A673 (cell line): ENCODE measurements at regions not wholly inside any gene's neighbourhood (a gene's known extent, or its start where the extent isn't known, plus 50 kb on each side); places are given as distances from the start of the nearest gene placed in this dataset.

Source experiments
- BruUV-seq: library from RNA; stranded (reverse); fragments of 400-500 nt; replicated peaks from 2 replicates; lab custom pipeline; 2021; lab: Mats Ljungman, UMichigan
- CTCF ChIA-PET: fragments of 300-600 bp; sonication (Branson Sonifier 250); formaldehyde crosslinking; loops from one replicate; lab custom pipeline; 2022; ENCODE audit warnings: antibody characterized with exemption; lab: Charles Lee
- POLR2A ChIA-PET: fragments of 300-600 bp; sonication (Branson Sonifier 250); formaldehyde crosslinking; loops from one replicate; lab custom pipeline; 2022; ENCODE audit warnings: antibody characterized with exemption; ENCODE audit not compliant: low non-redundant PET; lab: Charles Lee
- DNase-seq: peaks from one replicate; pipeline ENCODE4 v3.0.0-alpha.2; 2015; ENCODE audit warnings: low spot score
- H3K27ac ChIP-seq: fragments of 200-600 bp; sonication (generic); 2 replicates; pipeline ENCODE4 v1.5.1; 2016; ENCODE audit warnings: mixed run types, low read depth, mild to moderate bottlenecking, mixed read lengths, antibody characterized with exemption, low read length; ENCODE audit not compliant: poor library complexity, severe bottlenecking
- H3K27me3 ChIP-seq: fragments of 200-600 bp; sonication (generic); replicated peaks from 2 replicates; pipeline ENCODE4 v1.6.1; 2017; ENCODE audit warnings: mixed run types, low read depth, mild to moderate bottlenecking, mixed read lengths, antibody characterized with exemption, low read length; ENCODE audit not compliant: insufficient read depth, poor library complexity
- H3K36me3 ChIP-seq: fragments of 200-600 bp; sonication (generic); 2 replicates; pipeline ENCODE4 v1.6.1; 2016; ENCODE audit warnings: mixed run types, mild to moderate bottlenecking, mixed read lengths, antibody characterized with exemption, low read length; ENCODE audit not compliant: insufficient read depth, poor library complexity, severe bottlenecking
- H3K4me1 ChIP-seq: fragments of 200-600 bp; sonication (generic); 2 replicates; pipeline ENCODE4 v1.6.1; 2017; ENCODE audit warnings: mixed run types, mild to moderate bottlenecking, mixed read lengths, antibody characterized with exemption, low read length; ENCODE audit not compliant: insufficient read depth, poor library complexity, severe bottlenecking
- H3K4me3 ChIP-seq: fragments of 200-600 bp; sonication (generic); 2 replicates; pipeline ENCODE4 v1.5.1; 2016; ENCODE audit warnings: low read depth, mixed run types, mild to moderate bottlenecking, mixed read lengths, low read length; ENCODE audit not compliant: poor library complexity, severe bottlenecking
- H3K9me3 ChIP-seq: fragments of 200-600 bp; sonication (generic); 2 replicates; pipeline ENCODE4 v1.6.1; 2016; ENCODE audit warnings: mixed run types, low read depth, mild to moderate bottlenecking, mixed read lengths, antibody characterized with exemption, low read length; ENCODE audit not compliant: poor library complexity, severe bottlenecking
- EZH2 ChIP-seq: fragments of 200-600 bp; sonication (generic); IDR thresholded peaks from 2 replicates; pipeline ENCODE4 v1.6.1; 2017; ENCODE audit warnings: borderline replicate concordance, low read depth, mild to moderate bottlenecking, mixed read lengths, antibody characterized with exemption, low read length; ENCODE audit not compliant: poor library complexity, severe bottlenecking
- intact Hi-C: fragments of 100-400 bp; cut with micrococcal nuclease; formaldehyde crosslinking; loops from one replicate; pipeline ENCODE4 v1.10.0; 2022; ENCODE audit not compliant: unreplicated experiment
- TF ChIP-seq, protein P1 (sequence below): fragments of 300-800, 200-600 bp; sonication (generic); conservative IDR thresholded peaks from 2 replicates; pipeline ENCODE4 v1.5.1; 2017; ENCODE audit warnings: low read depth, mild to moderate bottlenecking, antibody characterized with exemption, low read length, moderate library complexity, mixed read lengths

GRCh38 chr1:187338762-187339412 is 510.1 kb downstream of the PLA2G4A start:
- H3K9me3 ChIP-seq = no peaks in the 10 kb centered on the region
- no peak for TF ChIP-seq EZH2
- TF ChIP-seq, protein P1, sequence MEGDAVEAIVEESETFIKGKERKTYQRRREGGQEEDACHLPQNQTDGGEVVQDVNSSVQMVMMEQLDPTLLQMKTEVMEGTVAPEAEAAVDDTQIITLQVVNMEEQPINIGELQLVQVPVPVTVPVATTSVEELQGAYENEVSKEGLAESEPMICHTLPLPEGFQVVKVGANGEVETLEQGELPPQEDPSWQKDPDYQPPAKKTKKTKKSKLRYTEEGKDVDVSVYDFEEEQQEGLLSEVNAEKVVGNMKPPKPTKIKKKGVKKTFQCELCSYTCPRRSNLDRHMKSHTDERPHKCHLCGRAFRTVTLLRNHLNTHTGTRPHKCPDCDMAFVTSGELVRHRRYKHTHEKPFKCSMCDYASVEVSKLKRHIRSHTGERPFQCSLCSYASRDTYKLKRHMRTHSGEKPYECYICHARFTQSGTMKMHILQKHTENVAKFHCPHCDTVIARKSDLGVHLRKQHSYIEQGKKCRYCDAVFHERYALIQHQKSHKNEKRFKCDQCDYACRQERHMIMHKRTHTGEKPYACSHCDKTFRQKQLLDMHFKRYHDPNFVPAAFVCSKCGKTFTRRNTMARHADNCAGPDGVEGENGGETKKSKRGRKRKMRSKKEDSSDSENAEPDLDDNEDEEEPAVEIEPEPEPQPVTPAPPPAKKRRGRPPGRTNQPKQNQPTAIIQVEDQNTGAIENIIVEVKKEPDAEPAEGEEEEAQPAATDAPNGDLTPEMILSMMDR = no peak
- no peak overlapping the region for H3K27ac ChIP-seq
- ChIA-PET CTCF (no interaction called here), POLR2A (no interaction called here)
- H3K27me3 ChIP-seq = no peaks in the 10 kb centered on the region
- no peak for DNase-seq
- BruUV-seq = no TSS peak
- no peaks in the 10 kb centered on the region for H3K36me3 ChIP-seq
- H3K4me3 ChIP-seq = no peak overlapping the region
- no peaks in the 10 kb centered on the region for H3K4me1 ChIP-seq
- intact Hi-C loops = no loop called here

GRCh38 chr1:187342495-187342894 is 513.7 kb downstream of the PLA2G4A start:
- DNase-seq = no peak
- intact Hi-C loops = no loop called here
- ChIA-PET POLR2A (no interaction called here), CTCF (no interaction called here)
- no peak overlapping the region for H3K27ac ChIP-seq
- no TSS peak for BruUV-seq
- no peaks in the 10 kb centered on the region for H3K4me1 ChIP-seq
- TF ChIP-seq EZH2 = no peak
- TF ChIP-seq, protein P1 = no peak
- H3K27me3 ChIP-seq = no peaks in the 10 kb centered on the region
- H3K9me3 ChIP-seq = no peaks in the 10 kb centered on the region
- H3K4me3 ChIP-seq = no peak overlapping the region
- H3K36me3 ChIP-seq = no peaks in the 10 kb centered on the region

DNA sequence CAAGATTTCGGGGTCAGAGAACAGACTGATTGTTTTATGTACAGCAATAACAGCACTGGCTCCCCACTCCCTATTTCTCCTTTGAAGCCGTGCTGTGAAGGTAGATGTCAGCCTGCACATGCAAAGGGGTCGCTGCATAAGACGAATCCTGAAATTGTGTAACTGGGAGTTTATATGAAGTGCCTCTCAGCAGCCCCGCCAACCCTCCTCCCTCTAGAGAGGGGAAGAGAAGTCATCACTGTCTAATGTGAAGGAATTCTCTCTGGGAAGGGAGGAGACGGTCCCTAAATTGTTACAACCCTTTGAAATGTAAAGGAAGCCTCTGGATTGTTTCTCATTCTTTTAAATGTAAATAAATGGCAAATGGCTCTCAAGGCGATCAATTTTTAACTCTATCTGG is 545.3 kb downstream of the PLA2G4A start:
- no TSS peak for BruUV-seq
- no peaks in the 10 kb centered on the region for H3K9me3 ChIP-seq
- H3K36me3 ChIP-seq = no peaks in the 10 kb centered on the region
- H3K27me3 ChIP-seq = no peaks in the 10 kb centered on the region
- DNase-seq = no peak
- no peaks in the 10 kb centered on the region for H3K4me1 ChIP-seq
- CTCF ChIA-PET = interaction anchor here (0.5 kb wide), 1 partner anchor 363 kb away, joined by 3 read pairs; no protein-coding TSS in a partner anchor
- no peak overlapping the region for H3K4me3 ChIP-seq
- intact Hi-C loops = no loop called here
- POLR2A ChIA-PET = no interaction called here
- no peak for TF ChIP-seq EZH2
- TF ChIP-seq, protein P1 = no peak
- H3K27ac ChIP-seq = no peak overlapping the region
